Nephron progenitor cell (in vitro differentiated cells): ENCODE measurements at regions not wholly inside any gene's neighbourhood (a gene's known extent, or its start where the extent isn't known, plus 50 kb on each side); places are given as distances from the start of the nearest gene placed in this dataset.

Experiments used
- DNase-seq: peaks from one replicate; pipeline ENCODE4 v3.0.0; 2021
- H3K27ac Mint-ChIP-seq: 2 replicates; pipeline ENCODE4 v1.8.0; 2021; ENCODE audit warnings: mild to moderate bottlenecking, moderate library complexity, mixed read lengths
- H3K27me3 Mint-ChIP-seq: 2 replicates; pipeline ENCODE4 v1.8.0; 2021; ENCODE audit warnings: mild to moderate bottlenecking, low read depth, mixed read lengths; ENCODE audit not compliant: poor library complexity
- H3K36me3 Mint-ChIP-seq: 2 replicates; pipeline ENCODE4 v1.8.0; 2021; ENCODE audit warnings: low read depth, mixed read lengths
- H3K4me1 Mint-ChIP-seq: 2 replicates; pipeline ENCODE4 v1.8.0; 2021; ENCODE audit warnings: mixed read lengths
- H3K4me3 Mint-ChIP-seq: 2 replicates; pipeline ENCODE4 v1.8.0; 2021; ENCODE audit warnings: mild to moderate bottlenecking, moderate library complexity, mixed read lengths
- H3K9me3 Mint-ChIP-seq: 2 replicates; pipeline ENCODE4 v1.8.0; 2021; ENCODE audit warnings: mild to moderate bottlenecking, moderate library complexity, mixed read lengths
- TF ChIP-seq, protein P1 (sequence below): fragments of 200-600 bp; sonication (generic); IDR thresholded peaks from 2 replicates; pipeline ENCODE4 v1.5.0; 2021; ENCODE audit warnings: antibody characterized with exemption

DNA sequence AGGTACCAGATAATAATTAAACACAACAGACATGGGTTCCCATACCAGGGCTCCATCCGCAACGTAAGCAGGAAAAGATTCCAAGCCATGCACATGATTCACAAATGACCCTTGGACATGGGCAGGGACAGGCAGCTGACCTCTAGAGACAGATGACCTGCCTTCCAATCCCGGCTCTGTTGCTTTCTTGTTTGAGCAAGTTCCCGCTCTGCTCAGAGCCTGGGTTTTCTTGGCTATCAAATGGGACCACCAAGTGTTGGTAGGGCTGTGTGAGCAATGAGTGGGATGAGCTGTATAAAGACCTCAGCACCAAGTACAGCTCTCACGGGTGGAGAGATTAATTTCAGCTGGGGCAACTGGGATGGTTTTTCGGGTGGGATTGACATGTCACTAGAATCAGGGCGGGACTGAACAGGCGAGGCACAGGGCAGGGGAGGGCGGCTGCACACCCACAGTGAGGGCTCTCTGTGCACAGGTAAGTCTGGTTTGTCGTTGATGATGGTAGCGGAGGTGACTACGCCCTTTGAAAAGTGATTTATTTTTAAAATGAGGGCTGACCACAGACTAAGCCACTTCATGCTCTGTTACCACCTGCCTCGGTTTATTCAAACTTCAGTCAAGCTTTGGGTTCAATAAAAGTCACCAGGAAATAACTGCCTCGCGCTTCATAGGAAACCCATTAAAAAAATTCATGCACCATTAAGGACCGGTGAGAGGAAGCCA, 57.5 kb upstream of the IFFO2 start:
- H3K9me3 Mint-ChIP-seq = no peaks in the 10 kb centered on the region
- H3K27ac Mint-ChIP-seq = no peak overlapping the region

DNA sequence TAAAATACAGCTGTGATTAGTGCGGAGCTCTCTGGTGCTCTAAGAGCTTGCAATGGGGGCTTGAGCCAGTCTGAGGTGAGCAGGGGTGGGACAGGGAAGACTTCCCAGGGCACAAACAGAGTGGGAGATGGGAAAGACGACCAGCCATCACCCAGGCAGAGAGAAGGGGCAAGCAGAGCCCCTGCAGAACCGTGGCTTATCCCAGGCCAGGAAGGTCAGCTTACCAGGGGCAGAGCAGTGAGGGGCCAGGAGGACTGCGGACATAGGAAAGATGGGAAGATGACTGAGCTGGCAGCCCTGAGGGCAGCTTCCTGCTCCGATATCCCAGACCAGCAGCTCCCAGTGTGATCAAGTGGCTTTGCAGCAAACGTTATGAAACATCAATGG, 55.4 kb upstream of the IFFO2 start:
- Mint-ChIP-seq H3K36me3 (no peaks in the 10 kb centered on the region), H3K27ac (peak overlapping the region; percentile 98), H3K4me1 (peaks cover 81% of the 10 kb centered on the region), H3K4me3 (no peak overlapping the region), H3K27me3 (no peaks in the 10 kb centered on the region), H3K9me3 (no peaks in the 10 kb centered on the region)
- TF ChIP-seq, protein P1, sequence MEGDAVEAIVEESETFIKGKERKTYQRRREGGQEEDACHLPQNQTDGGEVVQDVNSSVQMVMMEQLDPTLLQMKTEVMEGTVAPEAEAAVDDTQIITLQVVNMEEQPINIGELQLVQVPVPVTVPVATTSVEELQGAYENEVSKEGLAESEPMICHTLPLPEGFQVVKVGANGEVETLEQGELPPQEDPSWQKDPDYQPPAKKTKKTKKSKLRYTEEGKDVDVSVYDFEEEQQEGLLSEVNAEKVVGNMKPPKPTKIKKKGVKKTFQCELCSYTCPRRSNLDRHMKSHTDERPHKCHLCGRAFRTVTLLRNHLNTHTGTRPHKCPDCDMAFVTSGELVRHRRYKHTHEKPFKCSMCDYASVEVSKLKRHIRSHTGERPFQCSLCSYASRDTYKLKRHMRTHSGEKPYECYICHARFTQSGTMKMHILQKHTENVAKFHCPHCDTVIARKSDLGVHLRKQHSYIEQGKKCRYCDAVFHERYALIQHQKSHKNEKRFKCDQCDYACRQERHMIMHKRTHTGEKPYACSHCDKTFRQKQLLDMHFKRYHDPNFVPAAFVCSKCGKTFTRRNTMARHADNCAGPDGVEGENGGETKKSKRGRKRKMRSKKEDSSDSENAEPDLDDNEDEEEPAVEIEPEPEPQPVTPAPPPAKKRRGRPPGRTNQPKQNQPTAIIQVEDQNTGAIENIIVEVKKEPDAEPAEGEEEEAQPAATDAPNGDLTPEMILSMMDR = no peak
- no peak for DNase-seq

More for the DNA sequence above, 57.5 kb upstream of the IFFO2 start:
- Mint-ChIP-seq H3K4me3 (no peak overlapping the region), H3K27me3 (no peaks in the 10 kb centered on the region), H3K4me1 (peaks cover 66% of the 10 kb centered on the region), H3K36me3 (no peaks in the 10 kb centered on the region)
- DNase-seq = no peak
- TF ChIP-seq, protein P1 = no peak

DNA sequence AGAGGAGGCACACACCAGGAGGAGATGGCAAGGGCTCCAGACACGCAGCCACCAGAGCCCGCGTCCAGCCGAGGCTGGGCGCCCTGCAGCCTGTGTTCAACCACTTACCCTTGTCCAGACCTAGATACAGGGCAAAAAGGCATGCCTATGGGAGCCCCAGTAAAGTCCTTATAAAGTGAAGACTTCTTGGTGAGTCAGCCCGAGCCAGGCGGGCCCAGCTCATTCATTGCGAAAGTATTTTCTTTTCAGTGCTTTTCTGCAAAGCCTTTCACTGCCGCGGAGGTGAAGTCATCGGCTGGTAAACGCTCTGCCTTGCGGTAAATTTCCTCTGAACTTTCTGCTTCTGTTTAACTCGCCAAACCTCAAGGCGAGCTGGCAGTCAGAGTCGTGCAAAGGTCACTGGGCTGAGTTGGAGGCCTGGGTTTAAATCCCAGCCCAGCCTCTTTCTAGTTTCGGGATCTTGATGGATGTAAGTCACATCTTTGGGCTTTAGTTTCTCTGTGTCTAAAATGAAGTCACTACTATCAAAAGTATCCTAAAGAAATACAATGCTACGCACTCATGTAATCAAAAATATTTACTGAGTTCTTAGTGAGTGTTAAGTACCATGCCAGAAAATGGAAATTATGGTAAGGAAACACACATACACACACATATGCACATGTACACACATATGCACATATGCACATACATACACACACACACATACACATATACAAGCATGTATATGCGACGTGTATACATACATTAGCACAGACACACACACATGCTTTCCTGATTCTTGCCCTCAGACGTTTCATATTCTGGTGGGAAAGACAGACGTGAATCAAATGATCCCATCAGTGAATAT, 54.7 kb upstream of the IFFO2 start:
- Mint-ChIP-seq H3K27ac (peak overlapping the region; percentile 98), H3K36me3 (no peaks in the 10 kb centered on the region), H3K27me3 (no peaks in the 10 kb centered on the region), H3K4me3 (no peak overlapping the region), H3K9me3 (no peaks in the 10 kb centered on the region), H3K4me1 (peaks cover 82% of the 10 kb centered on the region)
- TF ChIP-seq, protein P1 = no peak
- DNase-seq = no peak

GRCh38 chr1:19010503-19010902, 54.0 kb upstream of the IFFO2 start:
- TF ChIP-seq, protein P1 = no peak
- no peak for DNase-seq
- Mint-ChIP-seq H3K36me3 (no peaks in the 10 kb centered on the region), H3K27me3 (no peaks in the 10 kb centered on the region), H3K9me3 (no peaks in the 10 kb centered on the region), H3K4me3 (no peak overlapping the region), H3K4me1 (peaks cover 88% of the 10 kb centered on the region), H3K27ac (peak overlapping the region; percentile 98)

DNA sequence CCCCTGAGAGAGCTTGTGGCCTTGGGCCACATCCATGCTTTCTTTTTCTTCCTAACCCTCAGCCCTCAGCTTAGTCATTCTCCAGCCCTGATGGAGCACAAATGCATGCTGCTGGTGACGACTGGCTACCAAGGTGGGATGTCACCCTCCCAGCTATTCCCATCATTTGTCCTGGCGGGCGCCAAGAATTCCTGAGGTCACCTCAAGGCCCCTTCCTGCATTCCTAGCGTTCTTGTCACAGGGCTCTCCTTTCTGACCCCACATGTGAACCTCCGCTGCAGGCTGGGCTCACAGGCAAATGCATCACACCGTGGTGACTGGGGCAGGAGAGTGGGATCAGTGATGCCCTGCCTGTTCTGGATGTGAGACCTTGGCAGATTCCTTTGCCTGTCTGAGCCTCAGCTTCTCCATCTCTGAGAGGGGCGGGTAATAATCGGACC, 53.4 kb upstream of the IFFO2 start:
- TF ChIP-seq, protein P1 = no peak
- Mint-ChIP-seq H3K27me3 (no peaks in the 10 kb centered on the region), H3K4me3 (no peak overlapping the region), H3K36me3 (no peaks in the 10 kb centered on the region), H3K27ac (peak overlapping the region; percentile 64), H3K9me3 (no peaks in the 10 kb centered on the region), H3K4me1 (peaks cover 84% of the 10 kb centered on the region)
- DNase-seq = peak; percentile 41
